B cell (primary cell): ENCODE measurements at regions not wholly inside any gene's neighbourhood (a gene's known extent, or its start where the extent isn't known, plus 50 kb on each side); places are given as distances from the start of the nearest gene placed in this dataset.

Experiments used
- EZH2 ChIP-seq: IDR thresholded peaks from 2 replicates; pipeline ENCODE4 v1.6.1; 2012; ENCODE audit warnings: borderline replicate concordance, low read depth, mild to moderate bottlenecking, moderate library complexity, low read length; ENCODE audit not compliant: insufficient read depth, poor library complexity, severe bottlenecking
- TF ChIP-seq, protein P1 (sequence below): fragments of 200-600 bp; IDR thresholded peaks from one replicate; pipeline ENCODE4 v1.8.0; 2022; ENCODE audit warnings: antibody characterized with exemption, mild to moderate bottlenecking

DNA sequence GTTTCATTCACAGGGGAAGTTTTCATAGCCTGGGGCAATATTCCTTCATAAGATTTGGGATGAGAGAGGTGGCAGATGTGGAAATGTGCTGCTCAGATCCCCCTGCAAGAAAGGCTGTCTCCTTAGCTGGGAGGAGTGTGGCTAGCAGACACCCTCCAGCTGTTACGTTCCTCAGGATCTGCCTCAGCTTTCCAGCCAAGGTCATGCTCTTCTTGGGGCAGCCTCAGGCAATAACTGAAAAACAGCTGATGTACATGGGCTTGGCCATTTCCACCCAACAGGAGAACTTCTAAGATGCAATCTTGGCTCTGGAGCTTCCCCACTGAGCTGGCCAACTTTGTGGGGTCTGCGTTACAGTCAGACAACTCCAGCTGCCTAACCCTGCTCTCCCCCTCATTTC, 51.3 kb upstream of the SEPTIN7 start:
- no peak for TF ChIP-seq EZH2
- TF ChIP-seq, protein P1, sequence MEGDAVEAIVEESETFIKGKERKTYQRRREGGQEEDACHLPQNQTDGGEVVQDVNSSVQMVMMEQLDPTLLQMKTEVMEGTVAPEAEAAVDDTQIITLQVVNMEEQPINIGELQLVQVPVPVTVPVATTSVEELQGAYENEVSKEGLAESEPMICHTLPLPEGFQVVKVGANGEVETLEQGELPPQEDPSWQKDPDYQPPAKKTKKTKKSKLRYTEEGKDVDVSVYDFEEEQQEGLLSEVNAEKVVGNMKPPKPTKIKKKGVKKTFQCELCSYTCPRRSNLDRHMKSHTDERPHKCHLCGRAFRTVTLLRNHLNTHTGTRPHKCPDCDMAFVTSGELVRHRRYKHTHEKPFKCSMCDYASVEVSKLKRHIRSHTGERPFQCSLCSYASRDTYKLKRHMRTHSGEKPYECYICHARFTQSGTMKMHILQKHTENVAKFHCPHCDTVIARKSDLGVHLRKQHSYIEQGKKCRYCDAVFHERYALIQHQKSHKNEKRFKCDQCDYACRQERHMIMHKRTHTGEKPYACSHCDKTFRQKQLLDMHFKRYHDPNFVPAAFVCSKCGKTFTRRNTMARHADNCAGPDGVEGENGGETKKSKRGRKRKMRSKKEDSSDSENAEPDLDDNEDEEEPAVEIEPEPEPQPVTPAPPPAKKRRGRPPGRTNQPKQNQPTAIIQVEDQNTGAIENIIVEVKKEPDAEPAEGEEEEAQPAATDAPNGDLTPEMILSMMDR, result no peak
